HG02763 (cell line): ENCODE measurements at regions not wholly inside any gene's neighbourhood (a gene's known extent, or its start where the extent isn't known, plus 50 kb on each side); places are given as distances from the start of the nearest gene placed in this dataset.

Experiments used
- ATAC-seq: cut with Tn5 transposase; IDR thresholded peaks from one replicate; pipeline ENCODE4 v1.9.1; 2021; ENCODE audit warnings: mild to moderate bottlenecking, moderate library complexity; ENCODE audit not compliant: unreplicated experiment

- no peak for ATAC-seq
Observed at GRCh38 chr1:29524285-29525065, 288.2 kb downstream of the PTPRU start.

GRCh38 chr1:29523576-29523975 is 287.3 kb downstream of the PTPRU start:
- ATAC-seq = no peak

DNA sequence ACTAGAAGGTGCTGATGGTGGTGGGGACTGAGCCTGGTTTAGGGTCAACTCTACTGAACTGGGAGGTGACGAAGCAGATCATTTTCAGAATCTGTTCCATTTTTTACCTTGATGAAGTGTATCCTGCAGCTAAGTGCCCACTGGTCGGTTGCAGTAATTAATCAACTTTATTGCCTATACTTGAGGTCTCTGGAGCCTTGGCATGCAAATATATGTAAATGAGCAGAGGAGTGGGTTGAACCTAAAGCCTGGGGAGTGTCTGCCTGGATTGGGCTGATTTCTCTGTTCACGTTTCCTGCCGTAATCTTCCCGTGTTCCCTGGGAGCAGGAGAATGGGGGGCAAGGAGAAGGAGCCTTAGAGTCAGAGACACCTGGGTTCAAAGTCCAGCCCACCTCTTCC is 286.8 kb downstream of the PTPRU start:
- ATAC-seq = no peak

- no peak for ATAC-seq
Observed at GRCh38 chr1:29521811-29522580, 285.7 kb downstream of the PTPRU start.

DNA sequence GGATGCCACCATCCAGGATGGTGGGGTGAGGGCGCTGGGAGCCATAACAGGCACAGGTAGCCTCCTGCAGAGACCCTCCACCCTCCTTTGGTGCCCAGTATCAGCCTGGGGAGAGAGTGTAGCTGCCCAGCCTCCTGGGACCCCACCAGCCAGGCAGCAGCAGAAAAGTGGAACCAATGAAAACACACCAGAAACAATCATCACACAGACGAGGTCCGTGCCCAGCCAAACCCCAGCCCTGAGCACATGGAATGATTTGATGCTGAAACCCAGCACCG is 285.1 kb downstream of the PTPRU start:
- no peak for ATAC-seq

- no peak for ATAC-seq
Observed at GRCh38 chr1:29520571-29521437, 284.5 kb downstream of the PTPRU start.

GRCh38 chr1:29519788-29520110 is 283.4 kb downstream of the PTPRU start:
- ATAC-seq = no peak

DNA sequence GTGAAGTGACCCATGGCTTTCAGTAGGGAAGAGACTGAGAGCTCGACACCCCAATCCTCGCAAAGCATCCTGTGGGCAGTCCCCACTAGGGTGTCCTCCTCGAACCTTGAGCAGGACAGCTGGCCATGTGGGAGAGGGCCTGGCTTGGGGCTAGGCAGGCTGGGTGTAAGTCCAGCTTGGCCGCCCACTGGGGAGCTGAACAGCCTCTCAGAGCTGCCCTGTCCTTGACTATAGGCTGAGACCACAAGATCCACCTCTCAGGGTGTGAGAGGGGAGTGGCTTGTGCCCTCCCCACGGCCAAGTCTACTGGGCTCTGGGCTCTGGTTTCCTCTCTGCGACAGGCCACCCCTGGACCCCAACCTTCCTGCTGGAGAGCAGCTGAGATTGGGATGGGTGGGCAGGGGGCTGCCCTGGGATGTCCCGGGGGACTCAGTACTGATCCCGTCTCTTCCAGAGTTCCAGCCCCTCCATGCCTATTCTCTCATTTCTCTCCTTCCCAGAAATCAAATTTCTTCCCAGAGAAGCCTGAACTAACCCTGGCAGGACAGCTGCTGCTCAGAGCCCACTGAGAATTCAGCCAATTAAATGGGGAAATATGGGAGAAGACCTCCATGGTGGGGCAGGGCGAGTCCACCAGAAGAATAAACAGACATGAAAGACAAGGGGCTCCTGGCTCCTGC is 282.9 kb downstream of the PTPRU start:
- ATAC-seq = no peak

GRCh38 chr1:29518183-29518835 is 282.0 kb downstream of the PTPRU start:
- no peak for ATAC-seq

DNA sequence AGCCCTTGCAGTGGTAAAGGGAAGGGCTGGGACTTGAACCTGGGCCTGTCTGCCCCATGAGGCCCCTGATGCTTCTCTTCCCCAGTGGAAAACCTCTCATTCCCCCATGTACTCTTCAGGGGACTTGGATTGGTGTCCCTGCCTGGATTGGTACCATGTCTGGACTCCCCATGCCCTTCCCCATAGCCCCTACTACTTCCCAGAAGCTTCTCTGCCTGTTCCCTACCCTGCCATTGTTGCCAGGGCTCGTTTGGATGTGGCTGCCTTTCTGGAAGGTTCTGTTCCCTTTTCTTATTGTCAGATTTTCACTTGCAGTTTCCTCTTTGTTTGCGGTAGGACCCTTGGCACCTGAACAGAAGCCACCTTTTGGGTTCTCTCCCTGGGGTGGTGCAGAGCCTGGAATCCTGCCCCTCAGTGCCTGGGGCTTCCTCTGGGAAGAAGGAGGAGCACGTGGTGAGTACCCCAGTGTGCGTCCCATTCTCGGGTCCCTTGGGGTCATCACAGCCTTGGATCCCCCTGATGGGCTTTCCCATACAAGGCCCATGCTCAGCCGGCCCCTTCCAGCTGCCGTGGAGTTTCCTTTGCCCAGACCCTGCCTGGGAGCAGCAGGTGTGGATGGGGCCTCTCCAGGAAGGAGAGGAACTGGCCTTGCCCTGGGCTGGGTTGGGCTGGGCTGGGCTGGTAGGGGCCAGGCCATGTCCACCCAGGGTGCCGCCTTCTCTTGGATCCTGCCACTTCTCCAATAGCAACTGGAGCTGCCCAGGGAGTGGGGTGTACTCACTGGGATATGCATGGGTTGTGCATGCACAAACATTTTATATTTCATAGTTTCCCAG is 281.1 kb downstream of the PTPRU start:
- no peak for ATAC-seq

GRCh38 chr1:29516063-29516820 is 279.9 kb downstream of the PTPRU start:
- no peak for ATAC-seq

DNA sequence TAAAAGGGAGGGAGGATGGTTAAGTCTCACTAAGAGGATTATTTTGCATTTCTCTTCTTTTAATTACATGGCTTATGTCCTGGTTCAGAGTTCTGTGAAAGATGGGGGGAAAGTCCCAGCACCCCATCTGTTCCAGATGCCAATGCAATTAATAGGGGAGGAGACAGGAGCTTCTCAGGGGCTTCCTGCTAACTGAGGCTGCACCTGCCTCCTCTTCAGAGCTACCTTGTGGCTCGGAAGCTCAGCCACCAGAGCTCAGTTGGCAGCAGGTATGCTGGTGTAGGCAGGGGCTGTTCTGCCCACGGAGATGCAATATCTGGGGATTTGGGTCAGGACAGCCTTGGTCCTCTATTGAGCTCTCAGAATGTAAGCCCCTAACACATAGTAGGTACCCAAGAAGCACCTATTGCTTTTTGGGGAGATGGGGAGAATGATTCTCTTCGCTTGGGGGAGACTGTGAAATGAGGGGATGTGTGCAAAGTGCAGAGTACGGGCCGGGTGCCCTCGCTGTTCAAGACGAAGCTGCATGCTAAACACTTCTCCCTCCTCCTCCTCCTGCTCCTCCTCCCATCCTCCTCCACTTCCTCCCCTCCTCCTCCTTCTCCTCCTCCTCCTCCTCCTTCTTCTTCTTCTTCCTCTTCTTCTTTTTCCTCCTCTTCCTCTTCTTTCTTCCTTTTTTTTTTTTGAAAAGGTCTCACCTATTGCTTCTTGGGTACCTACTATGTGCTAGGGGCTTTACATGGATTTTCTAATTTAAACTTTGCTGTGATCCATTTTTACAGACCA is 279.0 kb downstream of the PTPRU start:
- no peak for ATAC-seq

DNA sequence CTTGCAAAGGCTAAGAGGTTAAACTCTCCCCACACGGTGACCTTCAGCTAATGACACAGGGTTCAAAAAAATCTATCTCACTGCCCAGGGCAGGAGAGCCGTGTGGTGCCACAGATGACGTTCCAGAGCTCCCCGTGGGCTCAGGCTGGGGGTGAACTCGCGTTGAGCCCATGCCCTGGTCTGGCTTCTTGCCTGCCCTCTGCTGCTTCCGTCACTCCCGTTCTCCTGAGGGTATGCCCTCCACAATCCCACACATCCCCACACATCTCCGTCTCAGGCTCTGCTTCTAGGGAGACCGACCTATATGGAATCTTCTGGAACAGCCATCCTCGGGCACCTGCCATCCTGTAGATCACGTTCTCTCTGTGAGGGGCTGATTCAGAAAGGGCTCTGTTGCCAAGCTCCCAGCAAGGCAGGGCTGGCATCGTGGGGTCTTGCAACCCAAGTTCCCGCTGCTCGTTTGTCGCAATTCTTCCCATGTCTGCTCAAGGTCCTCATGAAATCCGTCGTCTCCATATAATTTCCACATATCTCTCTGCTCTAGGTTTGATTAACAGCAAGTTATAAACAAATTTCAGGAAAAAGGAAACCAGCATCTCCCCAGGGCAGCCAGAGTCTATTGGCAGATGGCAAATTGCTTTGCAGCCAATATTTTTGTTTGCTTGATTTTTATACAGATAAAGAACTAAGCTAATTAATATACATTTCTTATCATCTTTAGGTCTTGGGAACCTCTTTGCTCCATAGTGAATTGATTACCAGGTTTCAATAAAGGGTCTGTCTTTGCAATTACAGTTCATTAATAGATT is 278.2 kb downstream of the PTPRU start:
- ATAC-seq = no peak

DNA sequence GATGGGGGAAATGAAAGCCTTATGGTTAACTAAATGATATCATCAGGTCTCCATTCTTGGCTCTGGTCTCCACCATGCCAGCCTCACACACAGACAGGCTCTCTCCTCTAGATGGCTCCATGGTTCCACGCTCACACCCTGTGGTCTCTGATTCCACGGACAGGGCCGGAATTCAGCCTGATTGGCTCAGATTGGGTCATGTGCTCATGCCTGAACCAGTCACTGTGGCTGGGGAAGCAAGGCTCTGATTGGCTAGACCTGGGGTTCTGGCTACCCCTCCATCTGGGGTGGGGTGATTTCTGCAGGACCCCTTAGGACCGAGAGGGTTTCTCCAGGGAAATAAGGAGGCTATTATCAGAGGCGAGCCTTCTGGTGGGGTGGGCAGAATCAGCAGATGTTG is 277.0 kb downstream of the PTPRU start:
- ATAC-seq = no peak

DNA sequence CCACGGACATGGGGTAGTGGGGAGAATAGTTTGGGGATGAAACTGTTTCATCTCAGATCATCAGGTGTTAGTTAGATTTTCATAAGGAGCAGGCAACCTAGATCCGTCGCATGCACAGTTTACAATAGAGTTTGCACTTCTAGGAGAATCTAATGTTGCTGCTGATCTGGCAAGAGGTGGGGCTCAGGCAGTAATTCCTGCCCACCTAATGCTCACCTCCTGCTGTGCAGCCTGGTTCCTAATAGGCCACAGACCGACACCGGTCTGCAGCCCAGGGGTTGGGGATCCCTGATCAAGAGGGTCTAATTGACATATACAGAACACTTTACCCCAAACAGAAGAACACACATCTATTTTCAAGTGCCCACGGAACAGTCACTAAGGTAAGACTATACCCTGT is 275.1 kb downstream of the PTPRU start:
- ATAC-seq = no peak

- ATAC-seq = no peak
Observed at GRCh38 chr1:29508458-29509107, 272.3 kb downstream of the PTPRU start.

DNA sequence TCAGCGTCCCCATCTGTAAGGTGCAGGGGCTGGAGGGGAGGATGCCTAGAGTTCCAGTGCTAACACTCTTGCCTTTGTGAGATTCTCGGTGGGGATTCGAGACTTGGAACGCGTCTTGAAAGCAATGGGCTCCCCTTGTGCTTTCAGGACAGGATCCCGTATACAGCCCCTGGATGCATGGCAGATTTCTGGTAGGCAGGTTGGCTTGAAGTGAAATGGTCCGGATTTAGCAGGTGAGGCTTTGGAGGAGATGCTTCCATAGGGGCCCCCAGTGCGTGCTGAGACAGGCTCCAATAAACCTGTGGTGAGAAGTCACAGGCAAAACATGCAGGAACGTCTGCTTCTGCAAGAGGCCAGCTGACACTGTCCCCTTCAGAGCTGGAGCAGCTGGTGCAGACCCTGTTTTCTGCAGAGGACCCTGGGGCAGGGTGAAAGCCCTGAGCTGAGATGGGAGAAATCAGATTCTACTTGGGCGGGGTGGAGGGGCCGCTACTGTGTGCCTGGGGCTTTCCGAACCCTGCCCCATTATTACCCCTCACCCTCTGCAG is 270.4 kb downstream of the PTPRU start:
- ATAC-seq = no peak
